ENCODE measurements at regions not wholly inside any gene's neighbourhood (a gene's known extent, or its start where the extent isn't known, plus 50 kb on each side); places are given as distances from the start of the nearest gene placed in this dataset.

GRCh38 chr3:28924744-28925360, 356.0 kb upstream of the RBMS3 start:
- Histone ChIP-seq H3K4me3 (no peak overlapping the region), H3K27ac (no peak overlapping the region), H3K4me1 (no peaks in the 10 kb centered on the region), H3K36me3 (no peaks in the 10 kb centered on the region), H3K27me3 (no peaks in the 10 kb centered on the region), H3K9me3 (no peaks in the 10 kb centered on the region)
- TF ChIP-seq CTCF (IDR thresholded peaks at IDR 0.05) (no peak), POLR2A (IDR thresholded peaks at IDR 0.05) (no peak)
- intact Hi-C loops (cut with DNase I), result no loop called here
- ATAC-seq (no peak), DNase-seq (no peak)
- WGBS, 4 donors, result 89 to 93% (median 91%) methylated on average over 1 of the region's 1 CpG

DNA sequence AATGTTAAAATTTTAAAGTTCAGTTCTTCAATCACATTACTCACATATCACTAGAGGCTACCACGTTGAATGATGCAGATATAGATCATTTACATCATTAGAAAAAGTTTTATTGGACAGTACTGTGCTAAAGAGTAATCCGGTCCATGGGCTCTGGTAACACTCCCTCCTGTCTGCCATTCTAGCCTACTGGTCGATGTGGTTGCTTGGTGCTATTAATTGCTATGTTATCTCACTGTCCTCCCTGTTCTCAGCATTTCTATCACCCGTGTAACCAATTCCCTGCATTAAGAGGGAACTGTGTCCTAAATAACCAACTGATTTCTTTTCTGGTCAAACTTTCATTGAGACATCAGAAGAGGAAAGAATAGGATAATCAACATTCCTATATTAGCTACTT, 347.5 kb upstream of the RBMS3 start:
- DNase-seq (no peak), ATAC-seq (peak in 1 of 4 donors; percentile 51)
- Histone ChIP-seq H3K36me3 (no peaks in the 10 kb centered on the region), H3K4me3 (no peak overlapping the region), H3K27ac (no peak overlapping the region), H3K9me3 (no peaks in the 10 kb centered on the region), H3K4me1 (peaks cover 0 to 8% (median 0%) of the 10 kb centered on the region in 12 donors), H3K27me3 (no peaks in the 10 kb centered on the region)
- intact Hi-C loops (cut with DNase I), result no loop called here
- WGBS, 4 donors, result 45 to 71% (median 62%) methylated on average over 4 of the region's 4 CpGs
- TF ChIP-seq CTCF (IDR thresholded peaks at IDR 0.05) (no peak), POLR2A (IDR thresholded peaks at IDR 0.05) (no peak)

DNA sequence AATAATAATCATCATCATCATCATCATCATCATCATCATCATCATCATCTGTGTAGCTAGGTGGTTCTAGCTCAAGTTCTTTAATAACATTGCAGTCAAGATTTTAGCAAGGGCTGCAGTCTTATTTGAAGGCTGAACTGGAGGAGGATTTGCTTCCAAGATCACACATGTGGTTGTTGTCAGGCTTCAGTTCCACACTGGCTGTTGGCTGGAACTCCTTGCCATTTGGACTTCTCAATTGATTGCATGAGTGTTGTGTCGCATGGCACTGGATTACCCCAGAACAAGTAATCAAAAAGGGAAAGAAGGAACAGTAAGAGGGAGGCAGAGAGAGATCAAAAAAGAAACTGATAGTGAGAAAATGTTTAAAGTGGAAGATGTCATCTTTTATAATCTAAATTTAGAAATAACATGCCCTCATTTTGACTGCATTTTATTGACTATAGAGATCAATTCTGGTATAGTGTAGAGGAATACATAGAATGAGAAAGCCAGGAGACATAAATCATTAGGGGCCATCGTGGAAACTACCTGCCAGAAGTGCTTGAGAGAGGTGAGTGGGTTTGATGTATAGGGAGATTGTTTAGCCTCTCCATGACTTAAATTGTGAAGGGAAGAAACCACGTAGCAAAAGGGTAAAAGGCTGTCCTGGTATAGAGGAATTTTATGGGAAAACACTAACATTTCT, 346.6 kb upstream of the RBMS3 start:
- intact Hi-C loops (cut with DNase I), result no loop called here
- Histone ChIP-seq H3K27me3 (no peaks in the 10 kb centered on the region), H3K9me3 (no peaks in the 10 kb centered on the region), H3K27ac (no peak overlapping the region), H3K4me1 (peaks cover 0 to 8% (median 0%) of the 10 kb centered on the region in 12 donors), H3K36me3 (no peaks in the 10 kb centered on the region), H3K4me3 (no peak overlapping the region)
- no peak for DNase-seq
- 74 to 82% (median 77%) methylated on average over 3 of the region's 3 CpGs for WGBS, 4 donors
- TF ChIP-seq CTCF (IDR thresholded peaks at IDR 0.05) (no peak), POLR2A (IDR thresholded peaks at IDR 0.05) (no peak)
- ATAC-seq, result no peak

- intact Hi-C loops (cut with DNase I), result no loop called here
- H3K27me3 ChIP-seq, result no peaks in the 10 kb centered on the region
- no peak for ATAC-seq
- TF ChIP-seq CTCF (IDR thresholded peaks at IDR 0.05) (no peak), POLR2A (IDR thresholded peaks at IDR 0.05) (no peak)
- no peak overlapping the region for H3K4me3 ChIP-seq
- no peak overlapping the region for H3K27ac ChIP-seq
- 49 to 63% (median 53%) methylated on average over 2 of the region's 2 CpGs for WGBS, 4 donors
- no peak for DNase-seq
- H3K4me1 ChIP-seq, result peaks cover 0 to 13% (median 0%) of the 10 kb centered on the region in 12 donors
- H3K36me3 ChIP-seq, result no peaks in the 10 kb centered on the region
- no peaks in the 10 kb centered on the region for H3K9me3 ChIP-seq
These were observed 345.7 kb upstream of the RBMS3 start for GRCh38 chr3:28935146-28935545.

All from heart left ventricle (tissue), 16 donors.